Esophagus muscularis mucosa (tissue), 4 donors: ENCODE measurements at regions not wholly inside any gene's neighbourhood (a gene's known extent, or its start where the extent isn't known, plus 50 kb on each side); places are given as distances from the start of the nearest gene placed in this dataset.

Experiments used
- DNase-seq: peaks from one replicate; pipeline ENCODE4 v3.0.0-alpha.2; 2017; ENCODE audit errors: extremely low spot score
- H3K27ac ChIP-seq, 4 donors: fragments of 200-600 bp; sonication (generic); replicated peaks in 1 of 4; 1 replicate in 3 of 4; 2 replicates in 1 of 4; pipeline ENCODE4 v1.5.1; 2016 to 2019; ENCODE audit warnings: mild to moderate bottlenecking in 1 of 4
- H3K27me3 ChIP-seq, 4 donors: fragments of 200-600 bp; sonication (generic); one replicate each; pipeline versions ENCODE4 v1.5.1 to v1.6.0; 2016 to 2019
- H3K36me3 ChIP-seq, 4 donors: fragments of 200-600 bp; sonication (generic); one replicate each; pipeline ENCODE4 v1.5.1; 2016 to 2019
- H3K4me1 ChIP-seq, 4 donors: fragments of 200-600 bp; sonication (generic); one replicate each; pipeline ENCODE4 v1.5.1; 2016 to 2019
- H3K4me3 ChIP-seq, 4 donors: fragments of 200-600 bp; sonication (generic); 1 replicate in 2 of 4; 2 replicates in 2 of 4; pipeline ENCODE4 v1.5.1; 2016 to 2019; ENCODE audit warnings: mild to moderate bottlenecking in 4 of 4, moderate library complexity in 1 of 4
- H3K9me3 ChIP-seq, 4 donors: fragments of 200-600 bp; sonication (generic); 1 replicate in 3 of 4; 2 replicates in 1 of 4; pipeline ENCODE4 v1.5.1; 2016 to 2019
- CTCF ChIP-seq, 3 experiments: fragments of 200-600 bp in 2 of 3; fragments of 450-650 bp in 1 of 3; sonication (generic) in 2 of 3; IDR thresholded peaks; one replicate each; pipeline ENCODE4 v1.5.1; 2017 to 2019; ENCODE audit warnings: antibody characterized with exemption in 3 of 3, mild to moderate bottlenecking in 2 of 3, moderate library complexity in 1 of 3
- EP300 ChIP-seq: sonication (generic); formaldehyde crosslinking; IDR thresholded peaks from one replicate; pipeline ENCODE4 v1.6.1; 2017; ENCODE audit warnings: antibody characterized with exemption
- POLR2A ChIP-seq: fragments of 450-650 bp; IDR thresholded peaks from one replicate; pipeline ENCODE4 v1.6.1; 2017; ENCODE audit warnings: antibody characterized with exemption, moderate library complexity, mild to moderate bottlenecking, low read depth
- POLR2AphosphoS5 ChIP-seq, 2 donors: sonication (generic); formaldehyde crosslinking; IDR thresholded peaks; one replicate each; pipeline ENCODE4 v1.6.1; 2017; ENCODE audit warnings: antibody characterized with exemption in 2 of 2
- WGBS: methylation state at CpG from one replicate; pipeline ENCODE4 v1.1.5; 2018; 5-methylcytosine and 5-hydroxymethylcytosine counted together
- intact Hi-C: fragments of 100-400 bp; cut with DNase I; formaldehyde crosslinking; loops from one replicate; pipeline ENCODE4 v1.15.1; 2023

GRCh38 chr2:120896901-120897300 is 161.2 kb downstream of the GLI2 start:
- no peaks in the 10 kb centered on the region for H3K36me3 ChIP-seq
- no peaks in the 10 kb centered on the region for H3K27me3 ChIP-seq
- no peak overlapping the region for H3K4me3 ChIP-seq
- TF ChIP-seq CTCF (IDR thresholded peaks at IDR 0.05) (no peak), EP300 (no peak), POLR2AphosphoS5 (IDR thresholded peaks at IDR 0.05) (no peak), POLR2A (no peak)
- intact Hi-C loops, result no loop called here
- H3K4me1 ChIP-seq, result peaks cover 8 to 35% (median 30%) of the 10 kb centered on the region in 4 donors
- WGBS, result 80% methylated on average over 9 of the region's 9 CpGs
- H3K27ac ChIP-seq, result no peak overlapping the region
- DNase-seq, result no peak
- H3K9me3 ChIP-seq, result no peaks in the 10 kb centered on the region

GRCh38 chr2:120897399-120897798 is 161.7 kb downstream of the GLI2 start:
- no peak overlapping the region for H3K27ac ChIP-seq
- WGBS, result 95% methylated on average over 2 of the region's 2 CpGs
- intact Hi-C loops, result no loop called here
- DNase-seq, result no peak
- H3K27me3 ChIP-seq, result no peaks in the 10 kb centered on the region
- peaks cover 8 to 35% (median 30%) of the 10 kb centered on the region in 4 donors for H3K4me1 ChIP-seq
- TF ChIP-seq EP300 (no peak), POLR2AphosphoS5 (IDR thresholded peaks at IDR 0.05) (no peak), CTCF (IDR thresholded peaks at IDR 0.05) (no peak), POLR2A (no peak)
- no peaks in the 10 kb centered on the region for H3K36me3 ChIP-seq
- H3K9me3 ChIP-seq, result no peaks in the 10 kb centered on the region
- H3K4me3 ChIP-seq, result no peak overlapping the region

GRCh38 chr2:120898496-120898895 is 162.8 kb downstream of the GLI2 start:
- intact Hi-C loops, result no loop called here
- TF ChIP-seq EP300 (no peak), POLR2AphosphoS5 (IDR thresholded peaks at IDR 0.05) (no peak), POLR2A (no peak)
- H3K9me3 ChIP-seq, result no peaks in the 10 kb centered on the region
- no peak for DNase-seq
- H3K4me3 ChIP-seq, result no peak overlapping the region
- H3K27me3 ChIP-seq, result no peaks in the 10 kb centered on the region
- no peaks in the 10 kb centered on the region for H3K36me3 ChIP-seq
- peaks cover under 1 to 26% (median 20%) of the 10 kb centered on the region in 4 donors for H3K4me1 ChIP-seq
- no peak overlapping the region for H3K27ac ChIP-seq
- 79% methylated on average over 5 of the region's 5 CpGs for WGBS

GRCh38 chr2:120898961-120899750 is 163.5 kb downstream of the GLI2 start:
- TF ChIP-seq POLR2A (no peak), EP300 (no peak), POLR2AphosphoS5 (IDR thresholded peaks at IDR 0.05) (no peak), CTCF (IDR thresholded peaks at IDR 0.05) (no peak)
- WGBS, result 70% methylated on average over 17 of the region's 18 CpGs
- H3K4me1 ChIP-seq, result peaks cover 0 to 24% (median 20%) of the 10 kb centered on the region in 4 donors
- H3K27ac ChIP-seq, result no peak overlapping the region
- no peaks in the 10 kb centered on the region for H3K27me3 ChIP-seq
- DNase-seq, result no peak
- no peaks in the 10 kb centered on the region for H3K9me3 ChIP-seq
- no peak overlapping the region for H3K4me3 ChIP-seq
- no peaks in the 10 kb centered on the region for H3K36me3 ChIP-seq
- intact Hi-C loops, result no loop called here

- no peak for DNase-seq
- no peak overlapping the region for H3K4me3 ChIP-seq
- no peak for TF ChIP-seq POLR2A
- TF ChIP-seq CTCF (IDR thresholded peaks at IDR 0.05), result no peak
- TF ChIP-seq POLR2AphosphoS5 (IDR thresholded peaks at IDR 0.05), result no peak
- no peak for TF ChIP-seq EP300
- no peaks in the 10 kb centered on the region for H3K9me3 ChIP-seq
- H3K27ac ChIP-seq, result no peak overlapping the region
- no peaks in the 10 kb centered on the region for H3K27me3 ChIP-seq
- H3K36me3 ChIP-seq, result no peaks in the 10 kb centered on the region
- 63% methylated on average over 4 of the region's 6 CpGs for WGBS
- H3K4me1 ChIP-seq, result peaks cover 5 to 30% (median 26%) of the 10 kb centered on the region in 4 donors
- intact Hi-C loops, result no loop called here
These were observed 164.1 kb downstream of the GLI2 start for GRCh38 chr2:120899771-120900170.
